ENCODE measurements at regions not wholly inside any gene's neighbourhood (a gene's known extent, or its start where the extent isn't known, plus 50 kb on each side); places are given as distances from the start of the nearest gene placed in this dataset.
A peak's percentile ranks its signal among the peaks of the same experiment; 100 is the strongest.

DNA sequence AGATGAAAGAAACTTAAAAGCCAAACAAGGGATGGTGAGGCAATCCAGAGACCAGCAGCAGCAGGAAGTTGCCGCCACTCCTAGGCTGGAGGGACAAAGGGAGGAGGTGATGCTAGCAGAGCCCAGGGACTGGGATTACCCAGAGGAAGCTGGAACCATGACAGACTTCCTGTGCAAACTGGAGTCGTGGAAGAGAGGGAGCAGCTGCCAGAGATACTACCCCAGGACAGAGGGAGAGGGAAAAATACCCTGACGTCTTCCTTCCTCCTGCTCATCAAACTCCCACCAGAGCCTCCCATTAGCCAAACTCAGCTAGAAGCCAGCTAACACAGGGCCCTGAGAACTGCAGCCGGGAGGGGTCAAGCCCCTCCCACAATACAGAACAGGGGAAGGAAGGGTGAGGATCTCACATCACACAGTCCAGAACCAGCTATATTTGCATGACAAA is 101.2 kb upstream of the KLF3 start:
- CTCF ChIA-PET = no interaction called here
- no peak for TF ChIP-seq EZH2 (IDR thresholded peaks at IDR 0.05; ENCODE audit: borderline replicate concordance, low read depth, low read length, poor library complexity, severe bottlenecking)
- TF ChIP-seq, protein P1, sequence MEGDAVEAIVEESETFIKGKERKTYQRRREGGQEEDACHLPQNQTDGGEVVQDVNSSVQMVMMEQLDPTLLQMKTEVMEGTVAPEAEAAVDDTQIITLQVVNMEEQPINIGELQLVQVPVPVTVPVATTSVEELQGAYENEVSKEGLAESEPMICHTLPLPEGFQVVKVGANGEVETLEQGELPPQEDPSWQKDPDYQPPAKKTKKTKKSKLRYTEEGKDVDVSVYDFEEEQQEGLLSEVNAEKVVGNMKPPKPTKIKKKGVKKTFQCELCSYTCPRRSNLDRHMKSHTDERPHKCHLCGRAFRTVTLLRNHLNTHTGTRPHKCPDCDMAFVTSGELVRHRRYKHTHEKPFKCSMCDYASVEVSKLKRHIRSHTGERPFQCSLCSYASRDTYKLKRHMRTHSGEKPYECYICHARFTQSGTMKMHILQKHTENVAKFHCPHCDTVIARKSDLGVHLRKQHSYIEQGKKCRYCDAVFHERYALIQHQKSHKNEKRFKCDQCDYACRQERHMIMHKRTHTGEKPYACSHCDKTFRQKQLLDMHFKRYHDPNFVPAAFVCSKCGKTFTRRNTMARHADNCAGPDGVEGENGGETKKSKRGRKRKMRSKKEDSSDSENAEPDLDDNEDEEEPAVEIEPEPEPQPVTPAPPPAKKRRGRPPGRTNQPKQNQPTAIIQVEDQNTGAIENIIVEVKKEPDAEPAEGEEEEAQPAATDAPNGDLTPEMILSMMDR (conservative IDR thresholded peaks at IDR 0.05; ENCODE audit: low read depth, low read length) = no peak
- Histone ChIP-seq H3K4me1 (ENCODE audit: insufficient read depth, low read length, poor library complexity, severe bottlenecking) (peaks cover 7% of the 10 kb centered on the region), H3K4me3 (ENCODE audit: low read depth, low read length, poor library complexity, severe bottlenecking) (no peak overlapping the region), H3K27me3 (replicated peaks; ENCODE audit: insufficient read depth, low read depth, low read length, poor library complexity) (no peaks in the 10 kb centered on the region), H3K27ac (ENCODE audit: low read depth, low read length, poor library complexity, severe bottlenecking) (peak overlapping the region; percentile 52), H3K36me3 (ENCODE audit: insufficient read depth, low read length, poor library complexity, severe bottlenecking) (no peaks in the 10 kb centered on the region), H3K9me3 (ENCODE audit: low read depth, low read length, poor library complexity, severe bottlenecking) (no peaks in the 10 kb centered on the region)
- peak; percentile 82 for DNase-seq (ENCODE audit: low spot score)
- POLR2A ChIA-PET (ENCODE audit: low non-redundant PET) = no interaction called here
- no TSS peak for BruUV-seq (replicated peaks)
- intact Hi-C loops (cut with micrococcal nuclease; ENCODE audit: unreplicated experiment) = no loop called here

DNA sequence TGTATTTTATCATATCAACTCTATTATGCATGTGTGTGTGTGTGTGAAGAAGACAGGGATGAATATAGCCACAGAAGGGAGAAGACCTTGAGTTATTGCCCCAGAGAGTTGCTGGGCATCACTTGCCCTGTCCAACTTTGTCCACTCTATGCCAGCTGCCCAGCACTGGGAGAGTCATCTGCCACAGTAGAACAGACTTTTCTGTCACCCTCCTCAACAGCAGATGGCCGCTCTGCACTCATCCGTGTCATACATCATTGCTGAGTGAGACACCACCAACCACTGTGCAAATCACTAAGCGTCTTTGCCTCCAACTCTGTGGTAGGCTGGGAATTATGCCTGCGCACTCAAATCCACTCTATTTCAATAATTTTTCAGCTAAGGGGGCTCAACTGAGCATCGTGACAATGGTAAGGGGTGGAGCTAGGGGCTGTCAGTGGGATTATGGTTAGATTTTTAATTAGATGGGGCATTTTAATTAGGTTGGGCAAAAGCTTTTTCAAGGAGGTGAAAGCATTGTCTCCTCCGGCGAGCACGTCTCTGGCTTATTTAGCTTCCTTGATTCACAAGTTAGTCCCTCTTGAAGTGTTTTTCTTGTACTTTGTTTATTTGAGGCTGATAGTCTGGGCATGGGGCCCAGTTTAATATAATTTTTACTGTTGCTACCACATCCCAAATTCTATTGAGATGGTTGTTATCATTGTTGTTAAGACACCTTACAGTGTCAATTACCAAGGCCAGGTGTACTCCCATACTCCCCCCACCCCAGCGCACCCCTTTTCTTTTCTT is 100.1 kb upstream of the KLF3 start:
- no peak overlapping the region for H3K4me3 ChIP-seq (ENCODE audit: low read depth, low read length, poor library complexity, severe bottlenecking)
- CTCF ChIA-PET = no interaction called here
- no peaks in the 10 kb centered on the region for H3K9me3 ChIP-seq (ENCODE audit: low read depth, low read length, poor library complexity, severe bottlenecking)
- no peak for TF ChIP-seq EZH2 (IDR thresholded peaks at IDR 0.05; ENCODE audit: borderline replicate concordance, low read depth, low read length, poor library complexity, severe bottlenecking)
- TF ChIP-seq, protein P1 (conservative IDR thresholded peaks at IDR 0.05; ENCODE audit: low read depth, low read length) = no peak
- POLR2A ChIA-PET (ENCODE audit: low non-redundant PET) = no interaction called here
- DNase-seq (ENCODE audit: low spot score) = no peak
- BruUV-seq (replicated peaks) = no TSS peak
- intact Hi-C loops (cut with micrococcal nuclease; ENCODE audit: unreplicated experiment) = no loop called here
- H3K4me1 ChIP-seq (ENCODE audit: insufficient read depth, low read length, poor library complexity, severe bottlenecking) = peaks cover 7% of the 10 kb centered on the region
- H3K27ac ChIP-seq (ENCODE audit: low read depth, low read length, poor library complexity, severe bottlenecking) = no peak overlapping the region
- H3K27me3 ChIP-seq (replicated peaks; ENCODE audit: insufficient read depth, low read depth, low read length, poor library complexity) = no peaks in the 10 kb centered on the region
- no peaks in the 10 kb centered on the region for H3K36me3 ChIP-seq (ENCODE audit: insufficient read depth, low read length, poor library complexity, severe bottlenecking)

DNA sequence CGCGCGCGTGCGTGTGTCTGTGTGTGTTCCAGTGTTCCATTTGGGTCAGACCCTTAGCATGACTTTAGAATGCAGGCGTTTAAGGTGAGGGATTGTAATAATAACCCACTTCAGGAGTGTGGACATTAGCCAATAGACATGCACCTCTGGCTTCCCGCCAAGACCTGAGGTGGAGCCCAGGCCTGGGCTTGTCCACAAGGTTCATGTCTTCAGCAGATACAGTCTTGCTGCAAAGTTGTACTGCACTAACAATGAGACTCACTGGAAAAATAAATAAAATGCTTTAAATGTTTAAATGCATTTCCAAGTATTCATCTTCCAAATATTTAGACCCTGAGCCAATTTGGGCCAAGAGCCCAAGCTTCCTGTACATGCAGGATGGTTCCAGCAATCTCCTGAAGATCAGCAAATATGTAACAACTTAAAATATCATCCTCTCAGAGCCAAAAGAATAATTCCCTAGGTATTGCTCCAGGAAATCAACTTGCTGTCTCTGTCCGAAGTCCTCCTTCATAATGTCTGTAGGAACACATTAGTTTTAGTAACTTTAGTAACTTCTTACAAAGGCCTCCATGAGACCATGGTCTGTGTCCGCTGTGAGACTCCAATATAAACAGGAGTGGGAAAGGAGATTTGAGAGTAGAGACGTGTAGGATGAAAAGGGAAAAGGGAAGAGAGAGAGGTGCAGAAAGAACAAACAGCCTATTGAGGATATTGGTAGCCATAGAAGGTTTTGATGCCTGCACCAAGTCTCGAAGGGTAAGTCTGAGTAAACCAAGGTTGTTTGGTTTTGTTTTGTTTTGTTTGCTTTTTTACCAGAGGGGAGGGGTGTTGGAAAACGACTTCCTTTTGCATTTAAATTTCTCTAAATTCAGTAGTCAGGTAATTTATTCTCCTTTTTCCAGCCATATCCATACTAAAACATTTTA is 98.5 kb upstream of the KLF3 start:
- no peak overlapping the region for H3K4me3 ChIP-seq (ENCODE audit: low read depth, low read length, poor library complexity, severe bottlenecking)
- POLR2A ChIA-PET (ENCODE audit: low non-redundant PET) = no interaction called here
- H3K27ac ChIP-seq (ENCODE audit: low read depth, low read length, poor library complexity, severe bottlenecking) = no peak overlapping the region
- H3K27me3 ChIP-seq (replicated peaks; ENCODE audit: insufficient read depth, low read depth, low read length, poor library complexity) = no peaks in the 10 kb centered on the region
- CTCF ChIA-PET = no interaction called here
- BruUV-seq (replicated peaks) = no TSS peak
- no peak for TF ChIP-seq EZH2 (IDR thresholded peaks at IDR 0.05; ENCODE audit: borderline replicate concordance, low read depth, low read length, poor library complexity, severe bottlenecking)
- TF ChIP-seq, protein P1 (conservative IDR thresholded peaks at IDR 0.05; ENCODE audit: low read depth, low read length) = no peak
- peaks cover 7% of the 10 kb centered on the region for H3K4me1 ChIP-seq (ENCODE audit: insufficient read depth, low read length, poor library complexity, severe bottlenecking)
- H3K9me3 ChIP-seq (ENCODE audit: low read depth, low read length, poor library complexity, severe bottlenecking) = no peaks in the 10 kb centered on the region
- H3K36me3 ChIP-seq (ENCODE audit: insufficient read depth, low read length, poor library complexity, severe bottlenecking) = no peaks in the 10 kb centered on the region
- DNase-seq (ENCODE audit: low spot score) = no peak
- intact Hi-C loops (cut with micrococcal nuclease; ENCODE audit: unreplicated experiment) = no loop called here

All from A673 (cell line).